ENCODE measurements at regions not wholly inside any gene's neighbourhood (a gene's known extent, or its start where the extent isn't known, plus 50 kb on each side); places are given as distances from the start of the nearest gene placed in this dataset.

DNA sequence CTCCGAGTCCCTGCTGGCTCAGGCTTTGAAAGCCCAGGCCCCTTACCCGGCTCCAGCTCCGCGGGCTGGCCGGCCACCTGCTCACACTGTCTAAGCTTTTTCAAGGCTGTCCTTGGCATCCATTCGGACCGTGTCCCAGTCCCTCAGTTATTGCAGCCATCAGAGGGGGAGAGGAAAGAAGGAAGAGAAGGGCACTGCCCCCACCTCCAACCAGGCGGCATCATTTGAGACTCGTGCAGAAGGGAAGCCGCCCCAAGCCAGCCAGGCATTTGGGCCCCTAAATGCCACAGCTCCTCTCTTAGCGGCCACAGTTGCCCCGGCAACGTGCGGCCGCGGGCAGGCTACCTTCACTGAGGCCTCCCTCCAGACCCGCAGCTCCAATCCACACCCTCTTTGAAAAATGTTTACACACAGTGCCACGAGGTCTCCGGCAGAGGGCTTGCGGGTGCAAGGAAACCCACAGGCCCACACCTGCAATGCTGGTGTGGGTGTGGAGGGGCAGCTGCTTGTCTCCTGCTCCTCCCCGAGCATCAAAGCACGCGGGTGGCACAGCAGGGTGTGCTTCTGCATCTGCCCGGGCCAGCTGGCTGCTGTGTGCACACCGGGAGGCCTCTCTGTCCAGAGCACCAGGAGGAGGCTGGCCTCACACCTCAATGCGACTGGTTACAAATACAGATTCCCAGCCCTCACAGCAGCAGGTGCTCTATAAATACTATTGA lies 124.4 kb downstream of the CTTN start:
- peak; percentile 95 for DNase-seq

GRCh38 chr11:70523384-70524095 lies 125.2 kb downstream of the CTTN start:
- peak; percentile 41 for DNase-seq

- DNase-seq = peak; percentile 17
Observed at GRCh38 chr11:70524096-70524922, 126.0 kb downstream of the CTTN start.

DNA sequence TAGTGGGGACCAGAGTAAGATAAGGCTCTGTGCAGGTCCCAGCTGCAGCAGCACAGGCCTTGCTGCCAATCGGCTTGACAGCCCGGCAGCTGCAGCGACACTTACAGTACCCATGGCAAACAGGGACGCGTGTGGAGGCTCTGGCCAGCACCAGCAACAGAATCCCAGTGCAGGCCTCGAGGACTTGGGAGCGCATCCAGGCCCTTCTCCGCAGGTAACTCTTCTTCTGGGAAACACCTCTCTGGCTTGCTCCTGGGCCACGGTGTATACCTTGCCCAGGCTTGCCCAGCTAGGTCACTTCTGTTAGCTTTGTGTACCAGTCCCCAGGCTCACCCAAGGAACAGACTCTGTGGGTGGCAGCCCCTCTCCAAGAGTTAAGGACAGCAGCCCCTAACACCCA lies 126.7 kb downstream of the CTTN start:
- peak; percentile 68 for DNase-seq

DNA sequence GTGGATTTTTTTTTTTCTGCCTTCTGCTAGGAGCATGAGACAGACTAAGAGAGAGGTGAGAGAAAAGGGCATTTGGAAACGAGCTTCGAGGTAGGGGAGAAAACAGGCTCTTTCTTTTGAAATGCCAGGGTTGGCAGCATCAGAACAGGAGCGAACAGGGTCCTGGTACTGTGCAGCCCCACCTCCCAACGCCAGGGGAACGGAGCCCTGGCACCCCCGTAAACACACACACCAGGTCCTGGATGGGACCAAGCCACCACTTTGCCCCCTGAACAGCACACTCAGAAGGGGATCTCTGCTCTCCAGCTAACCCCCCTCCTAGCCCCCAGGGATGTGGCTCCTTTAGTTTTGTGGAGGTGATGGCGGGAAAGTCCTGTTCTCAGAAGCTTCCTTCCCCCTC lies 127.1 kb downstream of the CTTN start:
- no peak for DNase-seq

DNA sequence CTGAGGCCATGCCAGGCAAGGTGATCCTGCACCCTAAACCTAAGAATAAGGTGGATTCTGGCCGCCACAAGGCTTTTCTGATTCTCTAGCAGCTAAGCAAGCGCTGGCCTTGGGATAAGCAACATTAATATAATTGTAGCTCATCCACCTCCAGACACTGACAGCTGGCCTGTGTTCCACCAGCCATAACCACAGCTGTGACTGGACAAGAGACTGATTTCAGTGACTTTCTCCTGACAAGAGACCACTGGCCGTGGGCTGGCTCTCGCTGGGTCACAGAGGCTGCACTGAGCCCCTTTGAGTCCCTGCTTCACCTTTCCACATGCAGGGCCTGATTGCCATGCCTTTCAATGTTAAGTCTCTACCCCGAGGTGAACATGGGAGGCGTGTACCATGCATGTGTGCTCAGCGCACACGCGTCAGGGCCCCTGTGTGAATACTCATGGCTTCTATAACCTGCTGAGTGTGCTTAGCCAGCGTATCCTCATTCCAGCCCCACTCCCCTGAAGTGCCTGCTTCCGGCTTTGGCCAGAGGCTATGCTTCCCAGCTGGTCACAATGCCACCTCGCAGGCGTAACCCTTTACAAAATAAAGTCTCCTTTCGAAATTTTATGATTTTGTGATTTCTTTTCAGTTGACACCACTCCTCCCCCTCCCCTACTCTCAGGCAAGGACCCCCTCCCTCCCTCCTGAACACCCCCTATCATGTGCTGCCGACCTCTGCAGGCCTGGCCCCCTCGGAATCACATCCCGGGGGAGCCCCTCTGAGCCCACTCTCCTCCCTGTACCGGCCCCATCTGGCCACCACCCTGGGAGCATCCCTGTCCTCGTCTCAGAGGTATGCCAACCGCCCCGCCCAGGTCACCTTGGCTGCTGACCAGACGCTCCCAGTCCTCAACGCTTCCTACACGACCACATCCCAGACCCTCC lies 128.1 kb downstream of the CTTN start:
- DNase-seq = peak; percentile 7

DNA sequence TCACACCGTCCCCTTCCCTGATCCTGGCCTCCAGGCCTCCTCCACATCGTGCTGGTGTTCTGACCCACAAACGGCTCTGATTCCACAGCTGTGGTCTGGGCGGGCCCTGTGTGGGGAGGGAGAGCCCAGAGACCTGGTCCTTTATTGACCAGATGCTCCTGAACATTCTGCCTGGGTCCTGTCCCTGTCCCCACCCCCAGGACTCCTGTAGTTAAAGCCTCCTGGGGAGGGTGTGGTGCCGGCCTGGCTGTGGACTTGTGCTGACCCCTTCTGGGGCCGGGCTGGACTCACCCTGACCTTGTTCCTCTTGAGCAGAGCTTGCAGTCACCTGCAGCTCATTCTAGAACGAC lies 128.7 kb downstream of the CTTN start:
- DNase-seq = no peak

GRCh38 chr11:70527429-70528045 lies 129.2 kb downstream of the CTTN start:
- DNase-seq = peak; percentile 19

GRCh38 chr11:70528046-70528793 lies 129.9 kb downstream of the CTTN start:
- DNase-seq = no peak

DNA sequence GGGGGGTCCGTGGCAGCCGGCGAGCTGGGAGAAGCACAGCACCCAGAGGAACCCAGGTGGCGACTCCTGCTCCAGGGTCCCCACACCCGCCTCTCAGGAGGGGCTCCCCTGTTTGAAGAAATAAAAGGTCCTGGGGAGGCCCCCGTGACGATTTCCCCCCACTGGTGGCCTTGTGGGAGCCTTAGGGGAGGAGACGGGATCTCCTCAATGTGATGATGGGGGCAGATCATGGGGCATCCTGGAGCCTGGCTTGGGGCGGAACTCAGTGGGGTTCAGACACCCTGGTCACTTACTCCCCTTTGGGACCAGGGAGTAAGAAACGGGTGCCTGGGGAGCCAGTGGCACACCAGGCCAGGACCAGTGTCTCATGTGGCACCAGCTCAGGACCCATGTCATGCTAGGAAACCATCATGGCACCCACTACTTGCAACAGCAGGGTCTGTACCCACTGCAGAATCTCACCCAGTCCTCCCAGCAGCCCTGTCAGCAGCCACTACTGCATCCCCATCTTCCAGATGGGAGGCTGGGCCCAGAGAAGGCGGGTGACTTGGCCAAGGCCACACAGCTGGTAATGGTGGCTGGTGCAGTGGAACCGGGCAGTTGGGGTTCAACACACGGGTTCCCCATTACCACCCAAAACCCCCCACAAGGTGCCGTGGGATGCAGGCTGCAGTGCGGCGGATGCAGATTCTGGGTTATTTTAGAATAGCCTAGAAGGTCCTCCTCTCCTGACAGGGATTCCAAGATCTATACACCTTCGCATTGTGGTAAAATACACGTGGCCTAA lies 130.7 kb downstream of the CTTN start:
- no peak for DNase-seq

DNA sequence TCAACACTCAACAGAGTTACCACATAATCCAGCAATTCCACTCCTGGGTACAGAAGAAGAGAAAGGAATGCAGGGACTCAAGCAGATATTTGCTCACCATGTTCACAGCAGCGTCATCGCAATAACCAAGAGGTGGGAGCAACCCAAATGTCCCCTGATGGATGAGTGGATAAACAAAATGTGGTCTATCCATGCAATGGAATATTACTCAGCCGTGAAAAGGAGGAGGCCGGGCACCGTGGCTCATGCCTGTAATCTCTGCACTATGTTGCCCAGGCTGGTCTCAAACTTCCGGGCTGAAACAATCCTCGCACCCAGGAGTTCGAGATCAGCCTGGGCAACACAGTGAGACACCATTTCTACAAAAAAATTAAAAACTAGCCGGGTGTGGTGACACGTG lies 131.7 kb downstream of the CTTN start:
- DNase-seq = no peak

GRCh38 chr11:70530629-70531185 lies 132.4 kb downstream of the CTTN start:
- no peak for DNase-seq

DNA sequence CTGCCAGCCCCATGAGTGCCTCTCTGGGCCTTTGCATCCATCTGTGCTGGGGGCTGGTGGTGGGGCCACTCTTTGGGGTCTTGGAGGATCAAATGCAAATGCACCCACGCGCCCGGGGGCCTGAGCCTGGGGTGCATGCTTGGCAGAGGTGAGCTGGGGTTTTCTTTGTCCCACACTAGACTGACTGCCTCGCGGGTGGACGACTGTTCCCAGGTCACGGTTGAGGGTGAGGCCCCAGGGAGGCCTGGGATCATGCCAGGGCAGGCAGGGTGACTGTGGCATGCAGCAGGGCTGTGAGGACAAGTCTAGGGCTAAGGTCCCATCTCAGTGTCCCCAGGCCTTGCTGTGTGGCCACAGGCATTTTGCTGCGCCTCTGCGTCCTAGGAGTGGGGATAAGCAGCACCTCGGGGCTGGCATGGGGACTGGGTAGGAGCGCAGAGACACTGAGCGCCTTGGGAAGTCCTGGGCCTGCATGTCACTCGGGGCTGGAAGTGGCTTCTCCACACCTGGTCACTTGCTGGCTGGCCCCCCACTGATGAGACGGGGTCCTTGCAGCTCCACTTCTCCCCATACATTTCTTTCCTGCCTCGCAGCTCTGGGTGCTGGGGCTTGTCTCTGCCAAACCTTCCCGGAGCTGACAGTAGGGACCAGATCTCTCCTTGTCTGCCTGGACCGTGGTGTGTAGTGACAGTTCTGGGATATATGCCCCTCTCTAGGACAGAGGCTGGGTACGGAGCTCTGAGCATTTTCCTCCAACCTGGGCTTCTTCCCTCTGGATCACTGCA lies 133.1 kb downstream of the CTTN start:
- DNase-seq = no peak

DNA sequence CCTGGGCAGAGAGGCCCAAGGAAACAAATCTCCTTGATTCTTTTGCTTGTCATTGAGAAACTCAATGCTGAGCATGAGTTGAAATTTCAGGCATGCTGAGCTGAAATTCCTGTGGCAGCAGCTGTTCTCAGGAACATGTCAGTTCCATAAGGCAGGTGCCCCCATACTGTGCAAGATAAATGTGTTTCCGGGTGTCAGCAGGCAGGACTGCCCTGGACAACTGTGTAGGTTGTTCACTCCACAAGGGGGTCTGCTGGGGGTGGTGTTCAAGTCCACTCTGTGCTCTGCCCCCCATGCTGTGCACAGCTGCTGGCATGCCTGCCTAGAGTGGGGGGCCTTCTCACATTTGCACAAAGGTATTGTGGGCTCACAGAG lies 133.7 kb downstream of the CTTN start:
- no peak for DNase-seq

GRCh38 chr11:70532731-70533130 lies 134.4 kb downstream of the CTTN start:
- no peak for DNase-seq

GRCh38 chr11:70535191-70535971 lies 137.1 kb downstream of the CTTN start:
- no peak for DNase-seq

DNA sequence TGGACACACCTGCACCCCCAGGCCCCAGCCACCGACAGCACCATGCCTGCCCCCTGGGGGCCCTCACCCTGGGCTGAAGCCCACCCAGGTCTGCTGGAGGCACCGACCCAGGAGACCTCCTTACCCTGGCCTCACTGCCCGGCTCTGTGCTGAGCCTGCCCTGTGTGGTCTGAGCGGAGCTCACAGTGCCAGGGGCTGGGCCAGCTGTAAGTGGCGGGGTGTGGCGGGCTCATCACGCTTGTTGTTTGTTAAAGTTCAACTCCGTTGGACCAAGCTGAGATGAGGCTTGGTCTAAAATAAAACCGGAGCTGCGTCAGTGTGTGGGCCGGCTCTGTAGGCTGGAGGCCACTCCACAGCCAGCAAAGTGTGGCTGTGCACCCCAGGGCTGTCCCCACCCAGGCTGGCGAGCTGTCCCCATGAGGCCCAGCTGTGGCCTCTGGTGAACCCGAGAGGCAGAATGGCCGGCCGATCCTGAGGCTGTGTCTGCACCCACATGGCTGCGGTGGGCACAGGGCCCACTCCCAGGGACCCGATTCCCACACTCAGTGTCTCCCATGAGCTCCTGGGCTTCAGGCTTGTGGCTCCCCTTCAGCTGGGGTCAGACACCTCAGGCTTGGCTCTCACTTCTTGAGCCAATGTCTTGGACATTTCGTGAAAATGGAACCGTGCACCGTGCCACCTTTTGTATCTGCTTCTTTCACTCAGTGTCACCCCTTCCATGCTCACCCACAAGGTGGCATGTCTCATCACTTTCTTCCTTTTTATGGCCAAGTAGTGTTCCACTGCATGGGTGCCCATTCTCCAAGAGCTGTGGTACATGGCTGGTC lies 137.9 kb downstream of the CTTN start:
- no peak for DNase-seq
